Lower lobe of right lung (tissue), 2 donors: ENCODE measurements at regions not wholly inside any gene's neighbourhood (a gene's known extent, or its start where the extent isn't known, plus 50 kb on each side); places are given as distances from the start of the nearest gene placed in this dataset.
"Not testable (repeated sequence)": the region's sequence is repeated elsewhere in the genome, so short reads cannot be mapped to it uniquely, and the experiment has no call there.

ENCODE experiments used
- ATAC-seq, 2 donors: fragments of 200-7000 bp; cut with Tn5 transposase; one replicate each; pipeline ENCODE4 v1.9.1; 2020 to 2022; ENCODE audit warnings: mild to moderate bottlenecking in 2 of 2, moderate library complexity in 2 of 2
- DNase-seq: peaks from one replicate; pipeline ENCODE4 v3.0.0-alpha.2; 2020
- H3K27ac ChIP-seq: fragments of 200-600 bp; one replicate; pipeline ENCODE4 v1.8.0; 2022
- H3K27me3 ChIP-seq: fragments of 200-600 bp; one replicate; pipeline ENCODE4 v1.8.0; 2022; ENCODE audit warnings: low read depth
- H3K36me3 ChIP-seq: fragments of 200-600 bp; one replicate; pipeline ENCODE4 v1.8.0; 2022; ENCODE audit warnings: mild to moderate bottlenecking
- H3K4me1 ChIP-seq: fragments of 200-600 bp; one replicate; pipeline ENCODE4 v1.8.0; 2022
- H3K4me3 ChIP-seq: fragments of 200-600 bp; one replicate; pipeline ENCODE4 v1.8.0; 2022; ENCODE audit warnings: mild to moderate bottlenecking
- H3K9me3 ChIP-seq: fragments of 200-600 bp; one replicate; pipeline ENCODE4 v1.8.0; 2022
- intact Hi-C: fragments of 100-400 bp; cut with DNase I; formaldehyde crosslinking; loops from one replicate; pipeline ENCODE4 v1.11.0; 2022
- TF ChIP-seq, protein P1 (sequence below): fragments of 200-600 bp; IDR thresholded peaks from one replicate; pipeline ENCODE4 v1.8.0; 2022; ENCODE audit warnings: antibody characterized with exemption, mild to moderate bottlenecking
- donor health status: DM: no; HTN: yes; CAD: no; lungs with severe emphysema.

DNA sequence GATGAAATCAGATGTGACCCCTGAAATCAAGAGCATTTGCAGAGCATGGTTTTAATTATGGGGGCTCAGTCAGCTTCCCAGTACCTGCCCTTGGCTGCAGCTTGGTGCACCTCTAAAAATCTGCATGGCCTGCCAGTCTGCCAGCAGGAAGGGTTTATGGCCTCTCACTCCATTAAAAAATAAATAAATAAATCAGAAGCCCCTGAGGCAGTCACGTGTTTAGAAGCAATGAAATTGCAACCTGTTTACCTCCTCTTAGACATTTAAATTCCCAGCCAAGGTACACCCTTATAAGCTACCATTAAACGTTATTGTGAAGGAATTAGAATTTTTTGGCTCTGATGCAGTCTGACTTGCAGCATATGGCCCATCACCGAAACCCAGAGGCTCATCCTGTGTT is 114.0 kb upstream of the LDB2 start:
- TF ChIP-seq, protein P1, sequence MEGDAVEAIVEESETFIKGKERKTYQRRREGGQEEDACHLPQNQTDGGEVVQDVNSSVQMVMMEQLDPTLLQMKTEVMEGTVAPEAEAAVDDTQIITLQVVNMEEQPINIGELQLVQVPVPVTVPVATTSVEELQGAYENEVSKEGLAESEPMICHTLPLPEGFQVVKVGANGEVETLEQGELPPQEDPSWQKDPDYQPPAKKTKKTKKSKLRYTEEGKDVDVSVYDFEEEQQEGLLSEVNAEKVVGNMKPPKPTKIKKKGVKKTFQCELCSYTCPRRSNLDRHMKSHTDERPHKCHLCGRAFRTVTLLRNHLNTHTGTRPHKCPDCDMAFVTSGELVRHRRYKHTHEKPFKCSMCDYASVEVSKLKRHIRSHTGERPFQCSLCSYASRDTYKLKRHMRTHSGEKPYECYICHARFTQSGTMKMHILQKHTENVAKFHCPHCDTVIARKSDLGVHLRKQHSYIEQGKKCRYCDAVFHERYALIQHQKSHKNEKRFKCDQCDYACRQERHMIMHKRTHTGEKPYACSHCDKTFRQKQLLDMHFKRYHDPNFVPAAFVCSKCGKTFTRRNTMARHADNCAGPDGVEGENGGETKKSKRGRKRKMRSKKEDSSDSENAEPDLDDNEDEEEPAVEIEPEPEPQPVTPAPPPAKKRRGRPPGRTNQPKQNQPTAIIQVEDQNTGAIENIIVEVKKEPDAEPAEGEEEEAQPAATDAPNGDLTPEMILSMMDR = no peak
- intact Hi-C loops = no loop called here
- DNase-seq (no peak), ATAC-seq (no peak)
- Histone ChIP-seq H3K27ac (no peak overlapping the region), H3K27me3 (no peaks in the 10 kb centered on the region), H3K9me3 (no peaks in the 10 kb centered on the region), H3K36me3 (no peaks in the 10 kb centered on the region), H3K4me1 (no peaks in the 10 kb centered on the region), H3K4me3 (no peak overlapping the region)

DNA sequence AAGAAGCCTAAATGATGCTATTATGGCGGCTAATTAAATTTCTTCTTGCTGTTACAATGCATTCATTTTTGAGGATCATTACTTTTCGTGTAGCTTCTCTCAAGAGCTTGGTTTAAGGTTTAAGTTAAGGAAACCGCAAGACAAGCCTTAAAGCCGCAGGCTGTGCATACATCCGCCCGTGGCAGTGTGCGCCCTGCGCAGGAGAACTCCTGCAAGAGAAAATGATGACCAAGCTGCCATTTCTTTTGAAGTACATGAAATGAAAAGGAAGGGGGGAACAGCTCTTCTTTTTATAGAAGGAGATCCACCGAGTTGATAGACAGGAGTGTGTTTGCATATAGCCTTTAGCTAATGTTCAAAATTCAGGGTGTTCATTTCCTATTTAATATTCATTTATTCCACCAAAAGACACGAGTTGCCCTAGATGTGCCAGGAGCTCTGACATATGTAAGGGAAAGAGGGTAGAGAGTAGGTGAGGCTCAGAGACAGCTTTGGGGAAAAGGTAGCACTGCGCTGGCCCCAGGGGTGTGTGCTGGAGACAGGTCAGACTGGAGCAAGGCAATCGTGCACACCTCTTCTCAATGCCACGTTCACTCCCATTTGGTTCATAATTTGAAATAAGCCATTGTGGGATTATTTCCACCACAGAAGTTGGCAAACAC is 112.1 kb upstream of the LDB2 start:
- no peak for ATAC-seq
- H3K27ac ChIP-seq = no peak overlapping the region
- no peaks in the 10 kb centered on the region for H3K9me3 ChIP-seq
- no peaks in the 10 kb centered on the region for H3K36me3 ChIP-seq
- no peak for DNase-seq
- no peaks in the 10 kb centered on the region for H3K27me3 ChIP-seq
- H3K4me1 ChIP-seq = no peaks in the 10 kb centered on the region
- TF ChIP-seq, protein P1 = no peak
- intact Hi-C loops = no loop called here
- H3K4me3 ChIP-seq = no peak overlapping the region

DNA sequence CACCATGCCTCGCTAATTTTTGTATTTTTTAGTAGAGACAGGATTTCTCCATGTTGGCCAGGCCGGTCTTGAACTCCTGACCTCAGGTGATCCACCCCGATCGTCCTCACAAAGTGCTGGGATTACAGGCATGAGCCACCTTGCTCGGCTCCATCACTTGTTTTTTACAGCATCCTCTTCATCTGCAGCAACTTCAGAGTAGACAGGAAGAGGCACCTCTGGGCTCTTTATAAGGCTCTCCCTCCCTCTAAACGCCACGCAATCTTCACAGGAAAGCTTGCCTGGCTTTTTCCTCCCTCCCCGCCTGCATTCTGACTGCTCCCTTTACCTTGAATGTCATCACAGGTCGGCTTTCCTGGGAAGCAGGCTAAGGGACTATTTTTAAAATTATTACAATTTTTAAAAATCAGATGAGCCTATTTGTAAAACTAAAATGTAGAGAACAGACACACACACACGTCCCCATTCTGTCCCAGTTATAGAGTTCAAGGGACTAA is 111.5 kb upstream of the LDB2 start:
- ATAC-seq (no peak), DNase-seq (no peak)
- no peaks in the 10 kb centered on the region for H3K9me3 ChIP-seq
- no peaks in the 10 kb centered on the region for H3K4me1 ChIP-seq
- H3K36me3 ChIP-seq = no peaks in the 10 kb centered on the region
- H3K27ac ChIP-seq = no peak overlapping the region
- TF ChIP-seq, protein P1 = no peak
- intact Hi-C loops = no loop called here
- no peaks in the 10 kb centered on the region for H3K27me3 ChIP-seq
- no peak overlapping the region for H3K4me3 ChIP-seq

DNA sequence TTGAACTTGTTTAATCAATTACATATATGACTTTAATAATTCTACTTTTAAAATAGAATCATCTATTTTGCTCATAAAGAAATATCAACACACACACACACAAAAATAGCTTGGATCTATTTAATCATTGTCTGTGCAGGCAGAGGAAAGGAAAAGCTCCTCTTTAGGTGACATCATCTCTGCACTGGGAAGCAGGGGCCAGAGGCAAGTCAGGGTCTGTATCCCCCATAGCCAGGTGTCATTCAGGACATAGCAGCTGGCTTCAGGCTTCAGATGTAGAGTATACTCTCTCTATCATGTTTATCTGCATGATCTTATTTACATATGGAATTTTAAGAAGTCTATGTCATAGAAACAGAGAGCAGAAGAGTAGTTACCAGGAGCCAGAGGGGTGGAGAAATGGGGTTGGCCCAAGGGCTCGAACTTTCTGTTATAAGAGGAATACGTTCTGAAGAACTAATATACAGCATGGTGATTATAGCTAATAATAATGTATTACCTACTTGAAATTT is 110.4 kb upstream of the LDB2 start:
- intact Hi-C loops = no loop called here
- H3K27me3 ChIP-seq = no peaks in the 10 kb centered on the region
- no peaks in the 10 kb centered on the region for H3K36me3 ChIP-seq
- ATAC-seq (no peak), DNase-seq (no peak)
- H3K27ac ChIP-seq = no peak overlapping the region
- no peaks in the 10 kb centered on the region for H3K9me3 ChIP-seq
- TF ChIP-seq, protein P1 = no peak
- no peak overlapping the region for H3K4me3 ChIP-seq
- no peaks in the 10 kb centered on the region for H3K4me1 ChIP-seq

DNA sequence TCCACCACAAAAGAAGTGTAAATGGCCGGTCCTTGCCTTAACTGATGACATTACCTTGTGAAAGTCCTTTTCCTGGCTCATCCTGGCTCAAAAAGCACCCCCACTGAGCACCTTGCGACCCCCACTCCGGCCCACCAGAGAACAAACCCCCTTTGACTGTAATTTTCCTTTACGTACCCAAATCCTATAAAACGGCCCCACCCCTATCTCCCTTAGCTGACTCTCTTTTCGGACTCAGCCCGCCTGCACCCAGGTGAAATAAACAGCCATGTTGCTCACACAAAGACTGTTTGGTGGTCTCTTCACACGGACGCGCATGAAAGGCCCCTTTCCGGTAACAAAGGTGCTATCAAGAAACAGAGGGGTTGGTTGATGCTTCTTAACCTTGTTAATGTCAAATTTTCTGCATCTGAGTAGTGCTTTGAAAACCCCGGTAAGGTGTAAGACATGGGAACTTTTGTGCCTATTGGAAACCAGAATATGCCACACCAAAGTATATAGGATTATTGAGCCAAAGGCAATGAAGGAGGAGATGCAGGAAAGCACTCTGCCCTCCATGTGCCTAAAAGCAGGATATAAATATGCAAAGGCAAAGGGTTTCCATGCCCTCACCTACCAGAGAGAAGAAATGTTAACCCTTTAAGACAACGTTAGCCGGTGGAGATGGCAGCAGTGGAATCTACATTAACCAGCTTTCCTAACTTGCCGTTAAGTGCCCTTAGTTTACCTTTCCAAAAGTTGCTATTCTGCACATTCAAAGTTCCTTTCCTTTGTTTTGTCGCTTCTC is 105.4 kb upstream of the LDB2 start:
- H3K4me3 ChIP-seq, H3K27ac ChIP-seq, intact Hi-C loops, ATAC-seq, H3K27me3 ChIP-seq, H3K9me3 ChIP-seq, H3K36me3 ChIP-seq, DNase-seq, H3K4me1 ChIP-seq: not testable (repeated sequence)

DNA sequence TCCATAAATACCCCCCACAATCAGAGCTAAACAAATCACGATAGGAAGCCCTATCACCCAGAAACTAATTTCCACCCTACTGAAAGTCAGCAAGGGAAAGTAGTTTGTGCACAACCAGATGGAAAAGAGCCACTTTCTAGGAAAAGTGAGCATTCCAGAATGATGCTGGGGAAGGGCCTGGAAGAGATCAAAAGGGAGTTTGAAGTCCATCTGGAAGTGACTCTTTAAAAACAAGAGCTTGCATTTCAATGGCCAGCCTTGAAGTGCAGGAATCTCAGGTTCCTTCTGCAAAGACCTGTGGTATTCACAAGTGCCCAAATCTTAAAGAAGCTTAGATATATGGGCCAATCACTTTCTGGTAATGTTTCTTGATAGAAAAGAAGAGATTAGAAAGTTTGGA is 97.0 kb upstream of the LDB2 start:
- TF ChIP-seq, protein P1 = no peak
- ATAC-seq = no peak
- Histone ChIP-seq H3K27me3 (no peaks in the 10 kb centered on the region), H3K27ac (no peak overlapping the region), H3K4me1 (no peaks in the 10 kb centered on the region), H3K9me3 (no peaks in the 10 kb centered on the region), H3K36me3 (no peaks in the 10 kb centered on the region), H3K4me3 (no peak overlapping the region)
- no peak for DNase-seq
- intact Hi-C loops = no loop called here
